Esophagus squamous epithelium (tissue), 4 donors: ENCODE measurements at regions not wholly inside any gene's neighbourhood (a gene's known extent, or its start where the extent isn't known, plus 50 kb on each side); places are given as distances from the start of the nearest gene placed in this dataset.

Source experiments
- CTCF ChIP-seq, 6 experiments: fragments of 450-650 bp in 4 of 6; fragments of 200-600 bp in 2 of 6; sonication (generic) in 2 of 6; IDR thresholded peaks; one replicate each; pipeline ENCODE4 v1.5.1; 2016 to 2019; ENCODE audit warnings: antibody characterized with exemption in 6 of 6, mild to moderate bottlenecking in 4 of 6, moderate library complexity in 4 of 6
- POLR2A ChIP-seq, 4 donors: fragments of 450-650 bp; IDR thresholded peaks; one replicate each; pipeline ENCODE4 v1.6.1; 2017; ENCODE audit warnings: antibody characterized with exemption in 4 of 4, mild to moderate bottlenecking in 4 of 4, moderate library complexity in 3 of 4

- TF ChIP-seq CTCF (IDR thresholded peaks at IDR 0.05): no peak
- TF ChIP-seq POLR2A (IDR thresholded peaks at IDR 0.05): no peak
Measured at GRCh38 chr13:50543141-50543540, 300.4 kb downstream of the DLEU7 start.
